Testis (tissue), 2 donors: ENCODE measurements at regions not wholly inside any gene's neighbourhood (a gene's known extent, or its start where the extent isn't known, plus 50 kb on each side); places are given as distances from the start of the nearest gene placed in this dataset.

ENCODE experiments used
- DNase-seq: peaks from one replicate; pipeline ENCODE4 v3.0.0-alpha.2; 2019
- H3K27ac ChIP-seq, 2 donors: fragments of 200-600 bp; sonication (generic); one replicate each; pipeline ENCODE4 v1.5.1; 2019
- H3K27me3 ChIP-seq: fragments of 200-600 bp; sonication (generic); one replicate; pipeline ENCODE4 v1.5.1; 2019
- H3K36me3 ChIP-seq: fragments of 200-600 bp; sonication (generic); one replicate; pipeline ENCODE4 v1.5.1; 2017; ENCODE audit warnings: low read depth; ENCODE audit errors: missing control alignments
- H3K4me1 ChIP-seq: fragments of 200-600 bp; sonication (generic); one replicate; pipeline ENCODE4 v1.5.1; 2019
- H3K4me3 ChIP-seq, 2 donors: fragments of 200-600 bp; sonication (generic); one replicate each; pipeline ENCODE4 v1.5.1; 2017 to 2019
- H3K9me3 ChIP-seq: fragments of 200-600 bp; sonication (generic); one replicate; pipeline ENCODE4 v1.5.1; 2017
- POLR2A ChIP-seq: fragments of 450-650 bp; IDR thresholded peaks from one replicate; pipeline ENCODE4 v1.6.1; 2017; ENCODE audit warnings: antibody characterized with exemption, mild to moderate bottlenecking, moderate library complexity
- WGBS, 2 donors: methylation state at CpG; one replicate each; pipeline ENCODE4 v1.1.5; 2018; 5-methylcytosine and 5-hydroxymethylcytosine counted together
- intact Hi-C: fragments of 100-400 bp; cut with DNase I; formaldehyde crosslinking; loops from one replicate; pipeline ENCODE4 v1.15.1; 2023; ENCODE audit warnings: low total_unique reads
- TF ChIP-seq, protein P1 (sequence below), 3 experiments: fragments of 450-650 bp in 2 of 3; fragments of 200-600 bp in 1 of 3; sonication (generic) in 1 of 3; IDR thresholded peaks; one replicate each; pipeline ENCODE4 v1.5.1; 2016 to 2019; ENCODE audit warnings: antibody characterized with exemption in 3 of 3, mild to moderate bottlenecking in 2 of 3, moderate library complexity in 1 of 3

DNA sequence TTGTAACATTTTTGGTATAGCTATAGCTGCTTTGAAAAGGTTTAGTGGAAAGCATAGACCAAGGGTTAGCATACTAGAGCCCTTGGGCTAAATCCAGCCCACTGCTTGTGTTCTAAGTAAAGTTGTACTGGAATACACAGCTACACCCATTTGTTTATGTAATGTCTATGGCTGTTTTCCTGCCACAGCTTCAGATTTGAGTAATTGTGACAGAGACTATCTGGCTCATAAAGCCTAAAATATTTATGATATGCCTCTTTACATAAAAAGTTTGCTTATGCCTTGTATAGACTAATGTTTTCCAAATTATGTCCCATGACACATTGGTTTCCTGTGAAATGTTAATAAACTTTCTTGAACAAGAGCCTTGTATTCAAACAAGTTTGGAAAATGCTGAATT lies 234.8 kb upstream of the ATP2B1 start:
- TF ChIP-seq, protein P1, sequence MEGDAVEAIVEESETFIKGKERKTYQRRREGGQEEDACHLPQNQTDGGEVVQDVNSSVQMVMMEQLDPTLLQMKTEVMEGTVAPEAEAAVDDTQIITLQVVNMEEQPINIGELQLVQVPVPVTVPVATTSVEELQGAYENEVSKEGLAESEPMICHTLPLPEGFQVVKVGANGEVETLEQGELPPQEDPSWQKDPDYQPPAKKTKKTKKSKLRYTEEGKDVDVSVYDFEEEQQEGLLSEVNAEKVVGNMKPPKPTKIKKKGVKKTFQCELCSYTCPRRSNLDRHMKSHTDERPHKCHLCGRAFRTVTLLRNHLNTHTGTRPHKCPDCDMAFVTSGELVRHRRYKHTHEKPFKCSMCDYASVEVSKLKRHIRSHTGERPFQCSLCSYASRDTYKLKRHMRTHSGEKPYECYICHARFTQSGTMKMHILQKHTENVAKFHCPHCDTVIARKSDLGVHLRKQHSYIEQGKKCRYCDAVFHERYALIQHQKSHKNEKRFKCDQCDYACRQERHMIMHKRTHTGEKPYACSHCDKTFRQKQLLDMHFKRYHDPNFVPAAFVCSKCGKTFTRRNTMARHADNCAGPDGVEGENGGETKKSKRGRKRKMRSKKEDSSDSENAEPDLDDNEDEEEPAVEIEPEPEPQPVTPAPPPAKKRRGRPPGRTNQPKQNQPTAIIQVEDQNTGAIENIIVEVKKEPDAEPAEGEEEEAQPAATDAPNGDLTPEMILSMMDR (IDR thresholded peaks at IDR 0.05): no peak
- TF ChIP-seq POLR2A: no peak
- H3K4me1 ChIP-seq: no peaks in the 10 kb centered on the region
- no peak for DNase-seq
- H3K27me3 ChIP-seq: no peaks in the 10 kb centered on the region
- H3K4me3 ChIP-seq: no peak overlapping the region
- intact Hi-C loops: no loop called here
- H3K27ac ChIP-seq: no peak overlapping the region
- no peaks in the 10 kb centered on the region for H3K36me3 ChIP-seq
- no peaks in the 10 kb centered on the region for H3K9me3 ChIP-seq

GRCh38 chr12:89941436-89941835 lies 232.8 kb upstream of the ATP2B1 start:
- no peaks in the 10 kb centered on the region for H3K4me1 ChIP-seq
- intact Hi-C loops: no loop called here
- WGBS, 2 donors: 88 to 89% methylated on average over 2 of the region's 2 CpGs
- no peaks in the 10 kb centered on the region for H3K27me3 ChIP-seq
- DNase-seq: no peak
- H3K4me3 ChIP-seq: no peak overlapping the region
- H3K9me3 ChIP-seq: no peaks in the 10 kb centered on the region
- TF ChIP-seq POLR2A: no peak
- TF ChIP-seq, protein P1 (IDR thresholded peaks at IDR 0.05): no peak
- H3K27ac ChIP-seq: no peak overlapping the region
- H3K36me3 ChIP-seq: no peaks in the 10 kb centered on the region

DNA sequence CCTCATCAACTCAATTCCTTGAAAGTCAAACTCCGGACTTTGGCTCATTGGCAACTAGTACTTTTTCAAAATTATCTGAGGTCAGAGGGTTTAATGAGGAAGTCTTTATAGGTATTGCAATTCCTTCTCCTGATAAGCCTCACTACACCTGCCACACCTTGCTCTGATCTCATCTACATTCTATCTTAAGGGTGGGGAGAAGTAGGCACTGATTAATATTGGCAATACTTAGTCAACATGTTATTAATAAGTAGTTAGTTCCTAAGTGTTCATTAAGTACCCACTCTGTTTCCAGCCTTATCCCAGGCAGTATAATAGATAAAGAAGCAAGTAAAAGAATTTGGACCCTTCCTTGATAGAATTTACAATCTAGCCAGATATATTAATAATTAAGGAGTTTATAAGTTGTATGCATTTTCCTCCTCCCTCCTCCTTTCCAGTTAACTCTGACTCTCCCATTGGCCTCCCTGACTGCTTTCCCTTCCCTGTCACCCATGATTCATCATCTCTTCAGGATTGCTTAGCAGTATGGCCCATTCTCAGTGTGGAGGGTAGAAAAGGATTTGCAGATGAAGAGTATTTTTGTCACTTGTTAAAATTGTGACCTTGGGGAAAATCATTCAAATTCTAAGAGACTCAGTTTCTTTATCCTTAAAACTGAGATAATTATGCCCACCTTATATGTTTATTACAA lies 231.0 kb upstream of the ATP2B1 start:
- no peak overlapping the region for H3K4me3 ChIP-seq
- TF ChIP-seq, protein P1 (IDR thresholded peaks at IDR 0.05): no peak
- no peak for TF ChIP-seq POLR2A
- H3K27ac ChIP-seq: no peak overlapping the region
- H3K4me1 ChIP-seq: no peaks in the 10 kb centered on the region
- intact Hi-C loops: no loop called here
- no peaks in the 10 kb centered on the region for H3K36me3 ChIP-seq
- 100% methylated on average over 1 of the region's 1 CpG for WGBS, 2 donors
- H3K9me3 ChIP-seq: no peaks in the 10 kb centered on the region
- no peaks in the 10 kb centered on the region for H3K27me3 ChIP-seq
- no peak for DNase-seq

GRCh38 chr12:89936631-89937030 lies 228.0 kb upstream of the ATP2B1 start:
- Histone ChIP-seq H3K4me1 (no peaks in the 10 kb centered on the region), H3K4me3 (no peak overlapping the region), H3K36me3 (no peaks in the 10 kb centered on the region), H3K27me3 (no peaks in the 10 kb centered on the region), H3K9me3 (no peaks in the 10 kb centered on the region), H3K27ac (no peak overlapping the region)
- no peak for DNase-seq
- WGBS, 2 donors: 53 to 54% methylated on average over 3 of the region's 3 CpGs
- no peak for TF ChIP-seq POLR2A
- TF ChIP-seq, protein P1 (IDR thresholded peaks at IDR 0.05): no peak
- intact Hi-C loops: no loop called here

DNA sequence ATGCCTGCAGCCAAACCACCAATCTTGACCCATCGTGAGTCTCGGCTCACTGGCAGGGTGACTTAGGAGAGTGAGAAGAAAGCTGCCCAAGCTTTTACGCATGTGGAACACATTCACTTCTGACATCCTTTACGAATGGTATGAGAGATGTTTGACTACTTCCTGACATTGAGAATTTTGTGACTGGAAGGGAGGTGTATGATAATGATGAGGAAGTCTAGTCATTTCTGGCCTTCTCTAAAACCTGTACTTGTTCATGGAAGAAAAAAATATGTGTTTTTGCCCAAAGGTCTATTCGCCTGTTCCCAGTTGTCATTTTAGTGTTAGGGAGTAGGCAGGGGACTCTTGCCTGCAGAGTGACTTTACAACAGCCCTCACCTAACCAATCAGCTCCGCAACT lies 227.2 kb upstream of the ATP2B1 start:
- no peaks in the 10 kb centered on the region for H3K27me3 ChIP-seq
- H3K4me1 ChIP-seq: no peaks in the 10 kb centered on the region
- DNase-seq: no peak
- no peak overlapping the region for H3K4me3 ChIP-seq
- TF ChIP-seq POLR2A: no peak
- TF ChIP-seq, protein P1 (IDR thresholded peaks at IDR 0.05): no peak
- no peaks in the 10 kb centered on the region for H3K36me3 ChIP-seq
- WGBS, 2 donors: 86 to 89% methylated on average over 6 of the region's 6 CpGs
- no peak overlapping the region for H3K27ac ChIP-seq
- no peaks in the 10 kb centered on the region for H3K9me3 ChIP-seq
- intact Hi-C loops: no loop called here
